A673 (cell line): ENCODE measurements at regions not wholly inside any gene's neighbourhood (a gene's known extent, or its start where the extent isn't known, plus 50 kb on each side); places are given as distances from the start of the nearest gene placed in this dataset.

Source experiments
- EZH2 ChIP-seq: fragments of 200-600 bp; sonication (generic); IDR thresholded peaks from 2 replicates; pipeline ENCODE4 v1.6.1; 2017; ENCODE audit warnings: borderline replicate concordance, low read depth, mild to moderate bottlenecking, mixed read lengths, antibody characterized with exemption, low read length; ENCODE audit not compliant: poor library complexity, severe bottlenecking
- TF ChIP-seq, protein P1 (sequence below): fragments of 300-800, 200-600 bp; sonication (generic); conservative IDR thresholded peaks from 2 replicates; pipeline ENCODE4 v1.5.1; 2017; ENCODE audit warnings: low read depth, mild to moderate bottlenecking, antibody characterized with exemption, low read length, moderate library complexity, mixed read lengths

DNA sequence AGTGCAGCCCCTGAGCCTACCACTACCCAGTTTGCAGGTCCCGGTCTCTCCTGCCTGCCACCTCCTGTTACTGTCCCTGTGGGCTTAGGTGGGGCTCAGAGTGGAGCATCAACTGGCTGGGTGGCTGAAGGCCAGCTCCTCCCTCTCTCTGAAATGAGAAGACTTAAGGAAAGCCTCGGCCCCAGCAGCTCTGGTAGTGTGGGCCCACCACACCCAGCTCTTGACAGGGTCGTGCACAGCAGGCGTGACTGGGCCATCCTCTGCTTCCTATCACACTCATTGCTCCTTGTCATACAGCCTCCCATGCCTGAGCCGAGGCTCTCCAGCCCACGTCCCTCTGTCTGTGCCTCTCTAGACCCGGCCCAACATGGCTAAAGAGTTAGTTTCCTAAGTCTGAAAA is 142.7 kb upstream of the LINGO1 start:
- TF ChIP-seq, protein P1, sequence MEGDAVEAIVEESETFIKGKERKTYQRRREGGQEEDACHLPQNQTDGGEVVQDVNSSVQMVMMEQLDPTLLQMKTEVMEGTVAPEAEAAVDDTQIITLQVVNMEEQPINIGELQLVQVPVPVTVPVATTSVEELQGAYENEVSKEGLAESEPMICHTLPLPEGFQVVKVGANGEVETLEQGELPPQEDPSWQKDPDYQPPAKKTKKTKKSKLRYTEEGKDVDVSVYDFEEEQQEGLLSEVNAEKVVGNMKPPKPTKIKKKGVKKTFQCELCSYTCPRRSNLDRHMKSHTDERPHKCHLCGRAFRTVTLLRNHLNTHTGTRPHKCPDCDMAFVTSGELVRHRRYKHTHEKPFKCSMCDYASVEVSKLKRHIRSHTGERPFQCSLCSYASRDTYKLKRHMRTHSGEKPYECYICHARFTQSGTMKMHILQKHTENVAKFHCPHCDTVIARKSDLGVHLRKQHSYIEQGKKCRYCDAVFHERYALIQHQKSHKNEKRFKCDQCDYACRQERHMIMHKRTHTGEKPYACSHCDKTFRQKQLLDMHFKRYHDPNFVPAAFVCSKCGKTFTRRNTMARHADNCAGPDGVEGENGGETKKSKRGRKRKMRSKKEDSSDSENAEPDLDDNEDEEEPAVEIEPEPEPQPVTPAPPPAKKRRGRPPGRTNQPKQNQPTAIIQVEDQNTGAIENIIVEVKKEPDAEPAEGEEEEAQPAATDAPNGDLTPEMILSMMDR = no peak
- TF ChIP-seq EZH2 = no peak
